H9 (cell line): ENCODE measurements at regions not wholly inside any gene's neighbourhood (a gene's known extent, or its start where the extent isn't known, plus 50 kb on each side); places are given as distances from the start of the nearest gene placed in this dataset.

Source experiments
- DNase-seq: peaks from one replicate; pipeline ENCODE4 v3.0.0-alpha.2; 2017
- H2AFZ ChIP-seq: one replicate; pipeline ENCODE4 v1.6.1; 2013; ENCODE audit warnings: mild to moderate bottlenecking, low read length, control low read depth, moderate library complexity
- H2AK5ac ChIP-seq: 2 replicates; pipeline ENCODE4 v1.6.1; 2013; ENCODE audit warnings: low read length, control low read depth, mixed read lengths; ENCODE audit not compliant: insufficient read length
- H2BK120ac ChIP-seq: one replicate; pipeline ENCODE4 v1.6.1; 2013; ENCODE audit warnings: low read depth, mild to moderate bottlenecking, low read length, control low read depth, inconsistent platforms; ENCODE audit not compliant: poor library complexity, severe bottlenecking
- H2BK12ac ChIP-seq: 2 replicates; pipeline ENCODE4 v1.6.1; 2013; ENCODE audit warnings: low read length, control low read depth, mixed read lengths, low read depth; ENCODE audit not compliant: insufficient read length
- H2BK15ac ChIP-seq: 2 replicates; pipeline ENCODE4 v1.6.1; 2013; ENCODE audit warnings: low read depth, low read length, control low read depth
- H2BK20ac ChIP-seq: one replicate; pipeline ENCODE4 v1.6.1; 2013; ENCODE audit warnings: low read depth, mild to moderate bottlenecking, low read length, control low read depth, inconsistent platforms; ENCODE audit not compliant: poor library complexity, severe bottlenecking
- H2BK5ac ChIP-seq: 2 replicates; pipeline ENCODE4 v1.6.1; 2013; ENCODE audit warnings: low read length, control low read depth, mixed read lengths; ENCODE audit not compliant: insufficient read length
- H3K14ac ChIP-seq: 2 replicates; pipeline ENCODE4 v1.6.1; 2013; ENCODE audit warnings: low read length, control low read depth; ENCODE audit not compliant: insufficient read depth
- H3K18ac ChIP-seq: 2 replicates; pipeline ENCODE4 v1.6.1; 2013; ENCODE audit warnings: low read depth, mild to moderate bottlenecking, mixed read lengths, low read length, control low read depth; ENCODE audit not compliant: insufficient read length
- H3K23ac ChIP-seq: 2 replicates; pipeline ENCODE4 v1.6.1; 2013; ENCODE audit warnings: low read length, control low read depth, mixed read lengths, low read depth; ENCODE audit not compliant: insufficient read length
- H3K23me2 ChIP-seq: 2 replicates; pipeline ENCODE4 v1.6.1; 2013; ENCODE audit warnings: low read depth, mild to moderate bottlenecking, mixed read lengths, low read length, control low read depth; ENCODE audit not compliant: insufficient read length, poor library complexity, severe bottlenecking
- H3K27ac ChIP-seq: 2 replicates; pipeline ENCODE4 v1.5.1; 2013; ENCODE audit warnings: low read length, control low read depth, mixed read lengths, low read depth; ENCODE audit not compliant: insufficient read length
- H3K27me3 ChIP-seq: 2 replicates; pipeline ENCODE4 v1.6.1; 2013; ENCODE audit warnings: low read length, control low read depth, inconsistent platforms; ENCODE audit not compliant: insufficient read depth
- H3K4ac ChIP-seq: 2 replicates; pipeline ENCODE4 v1.6.1; 2013; ENCODE audit warnings: low read depth, mild to moderate bottlenecking, control low read depth, inconsistent platforms, low read length, moderate library complexity
- H3K4me1 ChIP-seq: 2 replicates; pipeline ENCODE4 v1.6.1; 2013; ENCODE audit warnings: low read length, control low read depth, inconsistent platforms; ENCODE audit not compliant: insufficient read depth
- H3K4me2 ChIP-seq: 2 replicates; pipeline ENCODE4 v1.6.1; 2013; ENCODE audit warnings: low read length, control low read depth, mixed read lengths; ENCODE audit not compliant: insufficient read length, insufficient read depth
- H3K56ac ChIP-seq: 2 replicates; pipeline ENCODE4 v1.6.1; 2013; ENCODE audit warnings: low read depth, mild to moderate bottlenecking, mixed read lengths, low read length, control low read depth; ENCODE audit not compliant: insufficient read length
- H3K79me1 ChIP-seq: 2 replicates; pipeline ENCODE4 v1.6.1; 2013; ENCODE audit warnings: low read depth, mild to moderate bottlenecking, moderate library complexity, low read length, control low read depth, inconsistent platforms; ENCODE audit not compliant: insufficient read depth, poor library complexity, severe bottlenecking
- H3K79me2 ChIP-seq: 2 replicates; pipeline ENCODE4 v1.6.1; 2013; ENCODE audit warnings: low read length, control low read depth, inconsistent platforms; ENCODE audit not compliant: insufficient read depth
- H3K9ac ChIP-seq: 2 replicates; pipeline ENCODE4 v1.6.1; 2013; ENCODE audit warnings: low read length, control low read depth, mixed read lengths; ENCODE audit not compliant: insufficient read length; ENCODE audit errors: extremely low read depth
- H3K9me3 ChIP-seq: one replicate; pipeline ENCODE4 v1.6.1; 2013; ENCODE audit warnings: low read depth, low read length, inconsistent platforms; ENCODE audit not compliant: control insufficient read depth
- H3T11ph ChIP-seq: one replicate; pipeline ENCODE4 v1.6.1; 2013; ENCODE audit warnings: mild to moderate bottlenecking, low read length, control low read depth, inconsistent platforms
- H4K20me1 ChIP-seq: one replicate; pipeline ENCODE4 v1.6.1; 2013; ENCODE audit not compliant: control insufficient read depth, insufficient read length, insufficient read depth
- H4K5ac ChIP-seq: 2 replicates; pipeline ENCODE4 v1.6.1; 2013; ENCODE audit warnings: low read depth, mild to moderate bottlenecking, mixed read lengths, low read length, control low read depth; ENCODE audit not compliant: insufficient read length
- H4K8ac ChIP-seq: replicated peaks from 2 replicates; pipeline ENCODE4 v1.6.1; 2013; ENCODE audit warnings: low read length, control low read depth, mixed read lengths, low read depth; ENCODE audit not compliant: insufficient read length
- H4K91ac ChIP-seq: 2 replicates; pipeline ENCODE4 v1.6.1; 2013; ENCODE audit warnings: low read depth, mild to moderate bottlenecking, moderate library complexity, mixed read lengths, low read length, control low read depth; ENCODE audit not compliant: insufficient read length
- H3K27ac Mint-ChIP-seq, 3 experiments: 2 replicates in 2 of 3; 3 replicates in 1 of 3; pipeline ENCODE4 v1.8.0; 2020 to 2021; ENCODE audit warnings: mixed read lengths in 3 of 3, mild to moderate bottlenecking in 1 of 3, moderate library complexity in 1 of 3
- H3K27me3 Mint-ChIP-seq: 2 replicates; pipeline ENCODE4 v1.8.0; 2021; ENCODE audit warnings: low read depth, mild to moderate bottlenecking, moderate library complexity, mixed read lengths
- H3K36me3 Mint-ChIP-seq, 3 experiments: 2 replicates in 2 of 3; 3 replicates in 1 of 3; pipeline ENCODE4 v1.8.0; 2020 to 2021; ENCODE audit warnings: low read depth in 3 of 3, mixed read lengths in 3 of 3; ENCODE audit not compliant: insufficient read depth in 1 of 3
- H3K4me1 Mint-ChIP-seq, 2 experiments: 2 replicates each; pipeline ENCODE4 v1.8.0; 2020; ENCODE audit warnings: mixed read lengths in 2 of 2
- H3K4me3 Mint-ChIP-seq, 2 experiments: 2 replicates in 1 of 2; 3 replicates in 1 of 2; pipeline ENCODE4 v1.8.0; 2020 to 2021; ENCODE audit warnings: mild to moderate bottlenecking in 2 of 2, mixed read lengths in 2 of 2, moderate library complexity in 1 of 2
- H3K9me3 Mint-ChIP-seq, 2 experiments: 2 replicates in 1 of 2; 3 replicates in 1 of 2; pipeline ENCODE4 v1.8.0; 2020; ENCODE audit warnings: mild to moderate bottlenecking in 2 of 2, mixed read lengths in 2 of 2, moderate library complexity in 1 of 2
- CTCF ChIP-seq: fragments of 200-600 bp; sonication (generic); conservative IDR thresholded peaks from 3 replicates; pipeline ENCODE4 v1.8.0; 2021; ENCODE audit warnings: antibody characterized with exemption, mild to moderate bottlenecking
- WGBS: extraction: QIAGEN DNeasy Blood & Tissue Kit; methylation state at CpG from one replicate; pipeline ENCODE4 v1.1.7; 2013; ENCODE audit warnings: missing lambda C conversion rate, low lambda C conversion rate, mixed read lengths; ENCODE audit not compliant: insufficient read length; ENCODE audit errors: extremely low coverage; 5-methylcytosine and 5-hydroxymethylcytosine counted together

- no peak overlapping the region for H3K56ac ChIP-seq
- H3K4ac ChIP-seq = no peak overlapping the region
- H3K23ac ChIP-seq = no peak overlapping the region
- no peak overlapping the region for H3K27ac ChIP-seq
- no peak overlapping the region for H4K91ac ChIP-seq
- H3T11ph ChIP-seq = no peak overlapping the region
- H3K4me2 ChIP-seq = no peak overlapping the region
- no peak for DNase-seq
- H2BK5ac ChIP-seq = no peak overlapping the region
- H3K79me2 ChIP-seq = no peaks in the 10 kb centered on the region
- H4K8ac ChIP-seq = no peak overlapping the region
- no peaks in the 10 kb centered on the region for H3K9me3 ChIP-seq
- H3K23me2 ChIP-seq = no peaks in the 10 kb centered on the region
- no peak overlapping the region for H2AFZ ChIP-seq
- H2BK12ac ChIP-seq = no peak overlapping the region
- no peak overlapping the region for H2BK20ac ChIP-seq
- H2BK15ac ChIP-seq = no peak overlapping the region
- H3K14ac ChIP-seq = no peak overlapping the region
- H2AK5ac ChIP-seq = no peak overlapping the region
- H3K9ac ChIP-seq = no peak overlapping the region
- no peaks in the 10 kb centered on the region for H3K79me1 ChIP-seq
- no CpG with 5 or more reads among the region's 7 CpGs for WGBS
- no peaks in the 10 kb centered on the region for H3K27me3 ChIP-seq
- H3K18ac ChIP-seq = no peak overlapping the region
- H3K4me1 ChIP-seq = peaks cover 6% of the 10 kb centered on the region; the same call in 1 of the 2 replicates
- H3K4me1 Mint-ChIP-seq = peaks cover 28 to 38% of the 10 kb centered on the region in 2 experiments
- no peak overlapping the region for H3K27ac Mint-ChIP-seq
- H3K27me3 Mint-ChIP-seq = peaks cover 2% of the 10 kb centered on the region; the same call in 1 of the 2 replicates
- H3K9me3 Mint-ChIP-seq = no peaks in the 10 kb centered on the region
- TF ChIP-seq CTCF = no peak
- no peaks in the 10 kb centered on the region for H4K20me1 ChIP-seq
- H2BK120ac ChIP-seq = no peak overlapping the region
- H4K5ac ChIP-seq = no peak overlapping the region
- H3K36me3 Mint-ChIP-seq = no peaks in the 10 kb centered on the region
- H3K4me3 Mint-ChIP-seq = no peak overlapping the region
Observed at GRCh38 chr15:77808075-77808474, 175.4 kb upstream of the LINGO1 start.
